ENCODE measurements at regions not wholly inside any gene's neighbourhood (a gene's known extent, or its start where the extent isn't known, plus 50 kb on each side); places are given as distances from the start of the nearest gene placed in this dataset.

GRCh38 chr20:12936524-12936923, 72.2 kb upstream of the SPTLC3 start:
- no peaks in the 10 kb centered on the region for H3K36me3 ChIP-seq (ENCODE audit: insufficient read depth)
- no peak overlapping the region for H2AFZ ChIP-seq (ENCODE audit: low read depth)
- H3K4me3 ChIP-seq (IDR thresholded peaks at IDR 0.05; ENCODE audit: insufficient read depth, low read depth, low read length), result no peak overlapping the region
- H3K79me2 ChIP-seq (ENCODE audit: insufficient read depth, low read depth), result no peaks in the 10 kb centered on the region
- no peaks in the 10 kb centered on the region for H4K20me1 ChIP-seq (ENCODE audit: insufficient read depth)
- no peaks in the 10 kb centered on the region for H3K4me1 ChIP-seq (ENCODE audit: low read depth, poor library complexity, severe bottlenecking)
- no peak overlapping the region for H3K9ac ChIP-seq
- H3K4me2 ChIP-seq, result no peak overlapping the region
- H3K27me3 ChIP-seq (ENCODE audit: insufficient read depth, low read depth), result no peaks in the 10 kb centered on the region
- TF ChIP-seq, protein P1, sequence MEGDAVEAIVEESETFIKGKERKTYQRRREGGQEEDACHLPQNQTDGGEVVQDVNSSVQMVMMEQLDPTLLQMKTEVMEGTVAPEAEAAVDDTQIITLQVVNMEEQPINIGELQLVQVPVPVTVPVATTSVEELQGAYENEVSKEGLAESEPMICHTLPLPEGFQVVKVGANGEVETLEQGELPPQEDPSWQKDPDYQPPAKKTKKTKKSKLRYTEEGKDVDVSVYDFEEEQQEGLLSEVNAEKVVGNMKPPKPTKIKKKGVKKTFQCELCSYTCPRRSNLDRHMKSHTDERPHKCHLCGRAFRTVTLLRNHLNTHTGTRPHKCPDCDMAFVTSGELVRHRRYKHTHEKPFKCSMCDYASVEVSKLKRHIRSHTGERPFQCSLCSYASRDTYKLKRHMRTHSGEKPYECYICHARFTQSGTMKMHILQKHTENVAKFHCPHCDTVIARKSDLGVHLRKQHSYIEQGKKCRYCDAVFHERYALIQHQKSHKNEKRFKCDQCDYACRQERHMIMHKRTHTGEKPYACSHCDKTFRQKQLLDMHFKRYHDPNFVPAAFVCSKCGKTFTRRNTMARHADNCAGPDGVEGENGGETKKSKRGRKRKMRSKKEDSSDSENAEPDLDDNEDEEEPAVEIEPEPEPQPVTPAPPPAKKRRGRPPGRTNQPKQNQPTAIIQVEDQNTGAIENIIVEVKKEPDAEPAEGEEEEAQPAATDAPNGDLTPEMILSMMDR (conservative IDR thresholded peaks at IDR 0.05; ENCODE audit: low read depth, low read length), result no peak
- H3K27ac ChIP-seq, result no peak overlapping the region

- no peak overlapping the region for H3K27ac ChIP-seq
- H3K36me3 ChIP-seq (ENCODE audit: insufficient read depth), result no peaks in the 10 kb centered on the region
- TF ChIP-seq, protein P1 (conservative IDR thresholded peaks at IDR 0.05; ENCODE audit: low read depth, low read length), result no peak
- H4K20me1 ChIP-seq (ENCODE audit: insufficient read depth), result no peaks in the 10 kb centered on the region
- no peaks in the 10 kb centered on the region for H3K79me2 ChIP-seq (ENCODE audit: insufficient read depth, low read depth)
- no peaks in the 10 kb centered on the region for H3K4me1 ChIP-seq (ENCODE audit: low read depth, poor library complexity, severe bottlenecking)
- no peak overlapping the region for H2AFZ ChIP-seq (ENCODE audit: low read depth)
- no peak overlapping the region for H3K4me3 ChIP-seq (IDR thresholded peaks at IDR 0.05; ENCODE audit: insufficient read depth, low read depth, low read length)
- no peaks in the 10 kb centered on the region for H3K27me3 ChIP-seq (ENCODE audit: insufficient read depth, low read depth)
- H3K9ac ChIP-seq, result no peak overlapping the region
- no peak overlapping the region for H3K4me2 ChIP-seq
Observed at GRCh38 chr20:12941025-12941424, 67.7 kb upstream of the SPTLC3 start.

GRCh38 chr20:12942123-12942522, 66.6 kb upstream of the SPTLC3 start:
- H2AFZ ChIP-seq (ENCODE audit: low read depth), result no peak overlapping the region
- H3K36me3 ChIP-seq (ENCODE audit: insufficient read depth), result no peaks in the 10 kb centered on the region
- no peak overlapping the region for H3K4me3 ChIP-seq (IDR thresholded peaks at IDR 0.05; ENCODE audit: insufficient read depth, low read depth, low read length)
- no peaks in the 10 kb centered on the region for H3K79me2 ChIP-seq (ENCODE audit: insufficient read depth, low read depth)
- no peaks in the 10 kb centered on the region for H3K4me1 ChIP-seq (ENCODE audit: low read depth, poor library complexity, severe bottlenecking)
- no peak overlapping the region for H3K4me2 ChIP-seq
- no peak overlapping the region for H3K9ac ChIP-seq
- no peak overlapping the region for H3K27ac ChIP-seq
- H4K20me1 ChIP-seq (ENCODE audit: insufficient read depth), result no peaks in the 10 kb centered on the region
- TF ChIP-seq, protein P1 (conservative IDR thresholded peaks at IDR 0.05; ENCODE audit: low read depth, low read length), result no peak
- no peaks in the 10 kb centered on the region for H3K27me3 ChIP-seq (ENCODE audit: insufficient read depth, low read depth)

- no peak overlapping the region for H3K4me3 ChIP-seq (IDR thresholded peaks at IDR 0.05; ENCODE audit: insufficient read depth, low read depth, low read length)
Observed at GRCh38 chr20:12946789-12947188, 62.0 kb upstream of the SPTLC3 start.

More at GRCh38 chr20:12946789-12947188, 62.0 kb upstream of the SPTLC3 start:
- peaks cover 28% of the 10 kb centered on the region for H3K4me1 ChIP-seq (ENCODE audit: low read depth, poor library complexity, severe bottlenecking)
- no peaks in the 10 kb centered on the region for H4K20me1 ChIP-seq (ENCODE audit: insufficient read depth)
- no peaks in the 10 kb centered on the region for H3K79me2 ChIP-seq (ENCODE audit: insufficient read depth, low read depth)
- no peak overlapping the region for H3K27ac ChIP-seq
- H3K36me3 ChIP-seq (ENCODE audit: insufficient read depth), result no peaks in the 10 kb centered on the region
- H3K27me3 ChIP-seq (ENCODE audit: insufficient read depth, low read depth), result no peaks in the 10 kb centered on the region
- H3K4me2 ChIP-seq, result no peak overlapping the region
- H2AFZ ChIP-seq (ENCODE audit: low read depth), result no peak overlapping the region
- TF ChIP-seq, protein P1 (conservative IDR thresholded peaks at IDR 0.05; ENCODE audit: low read depth, low read length), result no peak
- no peak overlapping the region for H3K9ac ChIP-seq

All from KMS-11 (cell line).